CD14-positive monocyte (primary cell): ENCODE measurements at regions not wholly inside any gene's neighbourhood (a gene's known extent, or its start where the extent isn't known, plus 50 kb on each side); places are given as distances from the start of the nearest gene placed in this dataset.

Experiments
- DNase-seq, 3 donors: peaks; one replicate each; pipeline ENCODE4 v3.0.0-alpha.2; 2011 to 2022
- H2AFZ ChIP-seq: 2 replicates; pipeline ENCODE4 v1.6.0; 2012; ENCODE audit warnings: mild to moderate bottlenecking, low read depth, low read length, inconsistent platforms; ENCODE audit not compliant: insufficient read depth, poor library complexity, severe bottlenecking
- H3K27ac ChIP-seq, 2 donors: 1 replicate in 1 of 2; 2 replicates in 1 of 2; pipeline ENCODE4 v1.5.1; 2012 to 2013; ENCODE audit warnings: low read length in 2 of 2, control low read depth in 1 of 2, inconsistent platforms in 1 of 2, low read depth in 1 of 2, mild to moderate bottlenecking in 1 of 2
- H3K27me3 ChIP-seq, 2 donors: one replicate each; pipeline versions ENCODE4 v1.6.0 to v1.6.1; 2011 to 2013; ENCODE audit warnings: low read length in 2 of 2; ENCODE audit not compliant: control insufficient read depth in 2 of 2, insufficient read depth in 2 of 2
- H3K36me3 ChIP-seq, 2 donors: replicated peaks in 1 of 2; 1 replicate in 1 of 2; 2 replicates in 1 of 2; pipeline versions ENCODE4 v1.5.1 to v1.6.1; 2012 to 2013; ENCODE audit warnings: low read length in 2 of 2, control low read depth in 1 of 2, inconsistent platforms in 1 of 2, mild to moderate bottlenecking in 1 of 2; ENCODE audit not compliant: insufficient read depth in 2 of 2, control insufficient read depth in 1 of 2
- H3K4me1 ChIP-seq, 2 donors: 1 replicate in 1 of 2; 2 replicates in 1 of 2; pipeline versions ENCODE4 v1.5.1 to v1.6.1; 2012 to 2013; ENCODE audit warnings: low read length in 2 of 2, control low read depth in 1 of 2, inconsistent platforms in 1 of 2, mild to moderate bottlenecking in 1 of 2, moderate library complexity in 1 of 2; ENCODE audit not compliant: insufficient read depth in 2 of 2, control insufficient read depth in 1 of 2
- H3K4me2 ChIP-seq: replicated peaks from 2 replicates; pipeline ENCODE3; 2012; ENCODE audit warnings: low read length, moderate library complexity, mild to moderate bottlenecking; ENCODE audit not compliant: poor library complexity, severe bottlenecking; ENCODE audit errors: extremely low read depth
- H3K4me3 ChIP-seq, 3 experiments: fragments of 200-600 bp in 1 of 3; sonication (generic) in 1 of 3; replicated peaks in 1 of 3; 1 replicate in 2 of 3; 2 replicates in 1 of 3; pipeline ENCODE4 v1.5.1; 2011 to 2013; ENCODE audit warnings: low read length in 3 of 3, mild to moderate bottlenecking in 3 of 3, control low read depth in 2 of 3, low read depth in 2 of 3, inconsistent platforms in 1 of 3, moderate library complexity in 1 of 3
- H3K79me2 ChIP-seq: 2 replicates; pipeline ENCODE4 v1.6.0; 2012; ENCODE audit warnings: mild to moderate bottlenecking, control low read depth, inconsistent platforms, low read length, moderate library complexity; ENCODE audit not compliant: insufficient read depth
- H3K9ac ChIP-seq: 2 replicates; pipeline ENCODE4 v1.6.0; 2017; ENCODE audit warnings: low read length, mild to moderate bottlenecking; ENCODE audit not compliant: insufficient read depth, poor library complexity, severe bottlenecking
- H3K9me3 ChIP-seq, 2 donors: replicated peaks in 1 of 2; 1 replicate in 1 of 2; 2 replicates in 1 of 2; pipeline versions ENCODE4 v1.5.1 to v1.6.1; 2012 to 2013; ENCODE audit warnings: low read length in 2 of 2, control low read depth in 1 of 2; ENCODE audit not compliant: control insufficient read depth in 1 of 2, insufficient read depth in 1 of 2
- H4K20me1 ChIP-seq: 2 replicates; pipeline ENCODE4 v1.6.0; 2012; ENCODE audit warnings: mild to moderate bottlenecking, low read length, control low read depth, moderate library complexity; ENCODE audit not compliant: insufficient read depth
- H3K27ac Mint-ChIP-seq, 7 donors: one replicate each; pipeline ENCODE4 v1.8.0; 2020; ENCODE audit warnings: mild to moderate bottlenecking in 7 of 7, mixed read lengths in 7 of 7, moderate library complexity in 6 of 7, inconsistent platforms in 2 of 7
- H3K27me3 Mint-ChIP-seq, 3 donors: one replicate each; pipeline ENCODE4 v1.8.0; 2021 to 2022; ENCODE audit warnings: low read depth in 3 of 3, mild to moderate bottlenecking in 3 of 3, mixed read lengths in 3 of 3, moderate library complexity in 3 of 3, inconsistent platforms in 1 of 3
- H3K36me3 Mint-ChIP-seq, 2 donors: one replicate each; pipeline ENCODE4 v1.8.0; 2020; ENCODE audit warnings: mixed read lengths in 2 of 2, inconsistent platforms in 1 of 2, mild to moderate bottlenecking in 1 of 2
- H3K4me1 Mint-ChIP-seq: one replicate; pipeline ENCODE4 v1.8.0; 2020; ENCODE audit warnings: mild to moderate bottlenecking, mixed read lengths
- H3K4me3 Mint-ChIP-seq, 2 donors: one replicate each; pipeline ENCODE4 v1.8.0; 2020; ENCODE audit warnings: mild to moderate bottlenecking in 2 of 2, mixed read lengths in 2 of 2, moderate library complexity in 1 of 2
- H3K9me3 Mint-ChIP-seq, 7 donors: one replicate each; pipeline ENCODE4 v1.8.0; 2020 to 2022; ENCODE audit warnings: mixed read lengths in 7 of 7, mild to moderate bottlenecking in 6 of 7, moderate library complexity in 6 of 7, inconsistent platforms in 2 of 7
- WGBS: methylation state at CpG from one replicate; pipeline ENCODE4 v1.1.5; 2013; ENCODE audit warnings: missing lambda C conversion rate; ENCODE audit not compliant: insufficient coverage; 5-methylcytosine and 5-hydroxymethylcytosine counted together
- intact Hi-C, 2 donors: fragments of 100-400 bp; cut with micrococcal nuclease; formaldehyde crosslinking; loops; one replicate each; pipeline versions ENCODE4 v1.15.0 to v1.15.1; 2023
- TF ChIP-seq, protein P1 (sequence below): fragments of 200-600 bp; IDR thresholded peaks from one replicate; pipeline ENCODE4 v1.8.0; 2022; ENCODE audit warnings: antibody characterized with exemption, mild to moderate bottlenecking

DNA sequence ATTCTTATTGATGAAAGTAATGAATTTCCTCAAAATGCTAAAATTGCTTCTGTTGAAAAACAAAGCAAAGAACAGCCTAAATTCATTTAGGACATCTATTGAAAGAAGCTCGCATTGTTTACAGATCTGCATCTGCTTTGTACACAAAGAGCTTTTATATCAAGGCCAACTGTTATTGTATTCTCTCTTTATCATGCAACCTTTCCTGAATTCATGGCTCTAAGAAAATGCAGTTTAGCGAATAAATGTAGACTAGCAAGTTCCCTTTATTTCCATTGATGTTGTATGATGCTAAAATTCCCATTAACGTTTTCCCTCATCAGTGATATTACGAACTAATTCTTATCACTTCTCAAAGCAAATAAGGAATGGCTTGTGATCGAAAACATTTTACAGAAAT, 446.3 kb downstream of the MID1IP1 start:
- Histone ChIP-seq H3K36me3 (no peaks in the 10 kb centered on the region), H3K4me2 (no peak overlapping the region), H3K27me3 (peaks cover 0 to 4% of the 10 kb centered on the region in 2 donors), H3K4me3 (no peak overlapping the region), H3K79me2 (no peaks in the 10 kb centered on the region), H4K20me1 (no peaks in the 10 kb centered on the region), H3K27ac (no peak overlapping the region), H3K4me1 (no peaks in the 10 kb centered on the region), H2AFZ (no peak overlapping the region), H3K9me3 (no peaks in the 10 kb centered on the region), H3K9ac (no peak overlapping the region)
- H3K27me3 Mint-ChIP-seq = peaks cover 0 to 3% (median 2%) of the 10 kb centered on the region in 3 donors
- TF ChIP-seq, protein P1, sequence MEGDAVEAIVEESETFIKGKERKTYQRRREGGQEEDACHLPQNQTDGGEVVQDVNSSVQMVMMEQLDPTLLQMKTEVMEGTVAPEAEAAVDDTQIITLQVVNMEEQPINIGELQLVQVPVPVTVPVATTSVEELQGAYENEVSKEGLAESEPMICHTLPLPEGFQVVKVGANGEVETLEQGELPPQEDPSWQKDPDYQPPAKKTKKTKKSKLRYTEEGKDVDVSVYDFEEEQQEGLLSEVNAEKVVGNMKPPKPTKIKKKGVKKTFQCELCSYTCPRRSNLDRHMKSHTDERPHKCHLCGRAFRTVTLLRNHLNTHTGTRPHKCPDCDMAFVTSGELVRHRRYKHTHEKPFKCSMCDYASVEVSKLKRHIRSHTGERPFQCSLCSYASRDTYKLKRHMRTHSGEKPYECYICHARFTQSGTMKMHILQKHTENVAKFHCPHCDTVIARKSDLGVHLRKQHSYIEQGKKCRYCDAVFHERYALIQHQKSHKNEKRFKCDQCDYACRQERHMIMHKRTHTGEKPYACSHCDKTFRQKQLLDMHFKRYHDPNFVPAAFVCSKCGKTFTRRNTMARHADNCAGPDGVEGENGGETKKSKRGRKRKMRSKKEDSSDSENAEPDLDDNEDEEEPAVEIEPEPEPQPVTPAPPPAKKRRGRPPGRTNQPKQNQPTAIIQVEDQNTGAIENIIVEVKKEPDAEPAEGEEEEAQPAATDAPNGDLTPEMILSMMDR = no peak
- intact Hi-C loops = no loop called here
- WGBS = no CpG with 5 or more reads among the region's 5 CpGs
- H3K27ac Mint-ChIP-seq = no peak overlapping the region
- H3K9me3 Mint-ChIP-seq = no peaks in the 10 kb centered on the region
- no peak overlapping the region for H3K4me3 Mint-ChIP-seq
- DNase-seq = no peak
- H3K4me1 Mint-ChIP-seq = no peaks in the 10 kb centered on the region
- no peaks in the 10 kb centered on the region for H3K36me3 Mint-ChIP-seq

DNA sequence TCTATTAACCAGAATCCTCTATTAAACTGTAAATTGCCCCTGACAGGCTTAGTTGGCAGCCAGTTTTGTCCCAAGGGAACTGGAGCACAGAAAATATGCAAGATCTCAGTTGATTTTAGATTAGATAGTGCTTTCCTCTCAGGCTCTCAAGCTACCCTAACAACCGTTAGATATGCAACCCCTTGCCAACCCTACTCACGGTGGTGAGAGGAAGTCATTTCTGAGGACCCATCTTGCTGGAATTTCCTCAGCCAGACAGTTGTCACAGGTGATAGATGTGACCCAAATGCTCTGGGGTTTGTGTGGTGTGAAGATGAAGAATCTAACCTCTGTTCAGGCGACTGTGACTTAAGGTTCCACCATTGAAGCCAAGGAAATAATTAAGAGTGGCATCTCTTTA, 447.1 kb downstream of the MID1IP1 start:
- TF ChIP-seq, protein P1 = no peak
- DNase-seq = no peak
- H3K9me3 Mint-ChIP-seq = no peaks in the 10 kb centered on the region
- Histone ChIP-seq H2AFZ (no peak overlapping the region), H3K9ac (no peak overlapping the region), H3K27ac (no peak overlapping the region), H3K4me1 (no peaks in the 10 kb centered on the region), H3K27me3 (peaks cover 0 to 4% of the 10 kb centered on the region in 2 donors), H3K4me2 (no peak overlapping the region), H4K20me1 (no peaks in the 10 kb centered on the region), H3K79me2 (no peaks in the 10 kb centered on the region), H3K9me3 (no peaks in the 10 kb centered on the region), H3K36me3 (no peaks in the 10 kb centered on the region), H3K4me3 (no peak overlapping the region)
- no peak overlapping the region for H3K27ac Mint-ChIP-seq
- peaks cover 0 to 3% (median 2%) of the 10 kb centered on the region in 3 donors for H3K27me3 Mint-ChIP-seq
- H3K4me1 Mint-ChIP-seq = no peaks in the 10 kb centered on the region
- no CpG with 5 or more reads among the region's 3 CpGs for WGBS
- H3K36me3 Mint-ChIP-seq = no peaks in the 10 kb centered on the region
- intact Hi-C loops = no loop called here
- H3K4me3 Mint-ChIP-seq = no peak overlapping the region
